ENCODE measurements at regions not wholly inside any gene's neighbourhood (a gene's known extent, or its start where the extent isn't known, plus 50 kb on each side); places are given as distances from the start of the nearest gene placed in this dataset.

GRCh38 chr2:22694856-22695255 is 690.1 kb upstream of the KLHL29 start:
- no peak overlapping the region for H3K4me3 ChIP-seq (ENCODE audit: low read depth, low read length)
- no peak for DNase-seq (ENCODE audit: low read depth)
- TF ChIP-seq CTCF (IDR thresholded peaks at IDR 0.05; ENCODE audit: insufficient read depth, low read length), result no peak

GRCh38 chr2:22697054-22697788 is 687.8 kb upstream of the KLHL29 start:
- no peak overlapping the region for H3K4me3 ChIP-seq (ENCODE audit: low read depth, low read length)
- DNase-seq (ENCODE audit: low read depth), result no peak
- no peak for TF ChIP-seq CTCF (IDR thresholded peaks at IDR 0.05; ENCODE audit: insufficient read depth, low read length)

GRCh38 chr2:22701561-22702160 is 683.3 kb upstream of the KLHL29 start:
- no peak for DNase-seq (ENCODE audit: low read depth)
- TF ChIP-seq CTCF (IDR thresholded peaks at IDR 0.05; ENCODE audit: insufficient read depth, low read length), result no peak
- no peak overlapping the region for H3K4me3 ChIP-seq (ENCODE audit: low read depth, low read length)

GRCh38 chr2:22703286-22703920 is 681.6 kb upstream of the KLHL29 start:
- no peak for DNase-seq (ENCODE audit: low read depth)
- no peak for TF ChIP-seq CTCF (IDR thresholded peaks at IDR 0.05; ENCODE audit: insufficient read depth, low read length)
- H3K4me3 ChIP-seq (ENCODE audit: low read depth, low read length), result no peak overlapping the region

GRCh38 chr2:22719396-22719795 is 665.6 kb upstream of the KLHL29 start:
- no peak for DNase-seq (ENCODE audit: low read depth)
- no peak overlapping the region for H3K4me3 ChIP-seq (ENCODE audit: low read depth, low read length)
- no peak for TF ChIP-seq CTCF (IDR thresholded peaks at IDR 0.05; ENCODE audit: insufficient read depth, low read length)

GRCh38 chr2:22729466-22729865 is 655.5 kb upstream of the KLHL29 start:
- no peak overlapping the region for H3K4me3 ChIP-seq (ENCODE audit: low read depth, low read length)
- no peak for TF ChIP-seq CTCF (IDR thresholded peaks at IDR 0.05; ENCODE audit: insufficient read depth, low read length)
- DNase-seq (ENCODE audit: low read depth), result no peak

Data from fibroblast of the aortic adventitia (primary cell).